ENCODE measurements at regions not wholly inside any gene's neighbourhood (a gene's known extent, or its start where the extent isn't known, plus 50 kb on each side); places are given as distances from the start of the nearest gene placed in this dataset.

DNA sequence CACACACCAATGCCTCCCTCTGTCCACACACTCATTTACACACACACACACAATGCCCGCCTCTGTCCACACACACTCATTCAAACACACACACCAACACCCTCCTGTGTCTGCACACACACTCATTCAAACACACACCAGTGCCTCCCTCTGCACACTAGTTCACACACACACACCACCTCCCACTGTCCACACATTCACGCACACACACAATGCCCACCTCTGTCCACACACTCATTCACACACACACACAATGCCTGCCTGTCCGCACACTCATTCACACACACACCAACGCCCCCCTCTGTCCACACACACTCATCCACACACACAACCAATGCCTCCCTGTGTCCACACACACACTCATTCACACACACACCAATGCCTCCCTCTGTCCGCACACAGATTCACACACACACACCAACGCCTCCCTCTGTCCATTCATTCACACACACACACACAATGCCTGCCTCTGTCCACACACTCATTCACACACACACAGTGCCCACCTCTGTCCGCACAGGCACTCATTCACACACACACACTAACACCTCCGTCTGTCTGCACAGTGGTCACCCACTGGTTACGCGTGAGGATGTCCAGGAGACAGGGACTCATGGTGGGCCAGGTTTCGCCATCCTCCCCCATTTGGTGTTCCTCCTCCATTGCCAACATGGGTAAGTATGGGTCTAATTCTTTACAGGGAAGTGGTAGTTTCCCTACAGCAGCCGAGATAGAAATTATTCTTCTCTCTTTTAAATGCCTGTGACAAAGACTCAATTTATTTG is 62.4 kb upstream of the THBS2 start (continued):
- TF ChIP-seq, protein P1, sequence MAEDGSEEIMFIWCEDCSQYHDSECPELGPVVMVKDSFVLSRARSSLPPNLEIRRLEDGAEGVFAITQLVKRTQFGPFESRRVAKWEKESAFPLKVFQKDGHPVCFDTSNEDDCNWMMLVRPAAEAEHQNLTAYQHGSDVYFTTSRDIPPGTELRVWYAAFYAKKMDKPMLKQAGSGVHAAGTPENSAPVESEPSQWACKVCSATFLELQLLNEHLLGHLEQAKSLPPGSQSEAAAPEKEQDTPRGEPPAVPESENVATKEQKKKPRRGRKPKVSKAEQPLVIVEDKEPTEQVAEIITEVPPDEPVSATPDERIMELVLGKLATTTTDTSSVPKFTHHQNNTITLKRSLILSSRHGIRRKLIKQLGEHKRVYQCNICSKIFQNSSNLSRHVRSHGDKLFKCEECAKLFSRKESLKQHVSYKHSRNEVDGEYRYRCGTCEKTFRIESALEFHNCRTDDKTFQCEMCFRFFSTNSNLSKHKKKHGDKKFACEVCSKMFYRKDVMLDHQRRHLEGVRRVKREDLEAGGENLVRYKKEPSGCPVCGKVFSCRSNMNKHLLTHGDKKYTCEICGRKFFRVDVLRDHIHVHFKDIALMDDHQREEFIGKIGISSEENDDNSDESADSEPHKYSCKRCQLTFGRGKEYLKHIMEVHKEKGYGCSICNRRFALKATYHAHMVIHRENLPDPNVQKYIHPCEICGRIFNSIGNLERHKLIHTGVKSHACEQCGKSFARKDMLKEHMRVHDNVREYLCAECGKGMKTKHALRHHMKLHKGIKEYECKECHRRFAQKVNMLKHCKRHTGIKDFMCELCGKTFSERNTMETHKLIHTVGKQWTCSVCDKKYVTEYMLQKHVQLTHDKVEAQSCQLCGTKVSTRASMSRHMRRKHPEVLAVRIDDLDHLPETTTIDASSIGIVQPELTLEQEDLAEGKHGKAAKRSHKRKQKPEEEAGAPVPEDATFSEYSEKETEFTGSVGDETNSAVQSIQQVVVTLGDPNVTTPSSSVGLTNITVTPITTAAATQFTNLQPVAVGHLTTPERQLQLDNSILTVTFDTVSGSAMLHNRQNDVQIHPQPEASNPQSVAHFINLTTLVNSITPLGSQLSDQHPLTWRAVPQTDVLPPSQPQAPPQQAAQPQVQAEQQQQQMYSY (CRISPR knock-in tag; IDR thresholded peaks at IDR 0.05): no peak
- TF ChIP-seq YBX1 (IDR thresholded peaks at IDR 0.05) (no peak), YY1 (IDR thresholded peaks at IDR 0.05; ENCODE audit: low read depth, low read length) (no peak), BCL11A (IDR thresholded peaks at IDR 0.05; ENCODE audit: low read depth, low read length) (no peak), MYB (IDR thresholded peaks at IDR 0.05; ENCODE audit: borderline replicate concordance, low read depth, low read length) (no peak), ZNF384 (IDR thresholded peaks at IDR 0.05; ENCODE audit: borderline replicate concordance, low read depth, low read length) (no peak)

DNA sequence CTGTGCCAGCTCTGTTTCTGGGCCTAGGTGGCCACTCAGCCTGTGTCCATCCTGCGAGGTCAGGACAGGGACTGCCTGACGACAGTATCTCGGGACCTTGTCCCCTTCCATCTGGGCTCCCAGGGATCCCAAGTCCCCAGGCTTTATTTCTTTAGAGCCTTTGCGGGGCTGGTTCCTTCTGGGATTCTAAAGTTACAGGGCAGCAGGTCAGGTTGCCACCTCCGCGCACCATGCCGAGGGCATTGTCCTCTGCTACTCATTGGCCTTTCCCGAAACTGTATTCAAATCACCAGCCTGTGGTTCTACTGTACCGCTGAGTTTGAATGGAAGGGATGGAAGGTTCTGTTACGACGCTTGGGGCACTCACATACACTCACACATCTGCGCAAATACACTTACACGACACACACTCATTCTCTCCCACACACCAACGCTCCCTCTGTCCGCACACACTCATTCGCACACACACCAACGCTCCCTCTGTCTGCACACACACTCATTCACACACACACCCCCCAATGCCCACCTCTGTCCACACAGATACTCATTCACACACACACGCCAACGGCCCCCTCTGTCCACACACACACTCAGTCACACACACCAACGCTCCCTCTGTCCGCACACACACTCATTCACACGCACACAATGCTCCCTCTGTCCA is 59.8 kb upstream of the THBS2 start:
- Histone ChIP-seq H3K36me3 (ENCODE audit: control insufficient read depth in 2 of 2, insufficient read depth in 2 of 2, low read length in 1 of 2) (no peaks in the 10 kb centered on the region), H3K4me3 (no peak overlapping the region), H3K4me2 (ENCODE audit: control insufficient read depth, insufficient read depth) (no peak overlapping the region), H3K27ac (ENCODE audit: control insufficient read depth, insufficient read depth) (no peak overlapping the region), H3K4me1 (ENCODE audit: control insufficient read depth, insufficient read depth, low read length) (no peaks in the 10 kb centered on the region), H2AFZ (ENCODE audit: control insufficient read depth, low read depth, low read length) (no peak overlapping the region), H4K20me1 (ENCODE audit: control insufficient read depth, insufficient read depth) (no peaks in the 10 kb centered on the region), H3K9me3 (replicated peaks; ENCODE audit: control insufficient read depth, insufficient read depth, low read length) (no peaks in the 10 kb centered on the region; the same call in 2 of the 3 replicates), H3K27me3 (replicated peaks in 1 of 2; ENCODE audit: control insufficient read depth in 2 of 2, insufficient read depth in 2 of 2, low read length in 1 of 2) (no peaks in the 10 kb centered on the region), H3K79me2 (ENCODE audit: control insufficient read depth, insufficient read depth, low read length) (no peaks in the 10 kb centered on the region), H3K9ac (ENCODE audit: control insufficient read depth, insufficient read depth, low read length) (no peak overlapping the region)
- no TSS peak for BruUV-seq (replicated peaks)
- POLR2A ChIA-PET: no interaction called here
- no peak for TF ChIP-seq IKZF1 (conservative IDR thresholded peaks at IDR 0.05)
- TF ChIP-seq, protein P2, sequence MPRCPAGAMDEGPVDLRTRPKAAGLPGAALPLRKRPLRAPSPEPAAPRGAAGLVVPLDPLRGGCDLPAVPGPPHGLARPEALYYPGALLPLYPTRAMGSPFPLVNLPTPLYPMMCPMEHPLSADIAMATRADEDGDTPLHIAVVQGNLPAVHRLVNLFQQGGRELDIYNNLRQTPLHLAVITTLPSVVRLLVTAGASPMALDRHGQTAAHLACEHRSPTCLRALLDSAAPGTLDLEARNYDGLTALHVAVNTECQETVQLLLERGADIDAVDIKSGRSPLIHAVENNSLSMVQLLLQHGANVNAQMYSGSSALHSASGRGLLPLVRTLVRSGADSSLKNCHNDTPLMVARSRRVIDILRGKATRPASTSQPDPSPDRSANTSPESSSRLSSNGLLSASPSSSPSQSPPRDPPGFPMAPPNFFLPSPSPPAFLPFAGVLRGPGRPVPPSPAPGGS (IDR thresholded peaks at IDR 0.05; ENCODE audit: borderline replicate concordance, insufficient read depth, low read depth, low read length, poor library complexity, severe bottlenecking): peak; percentile 80
- in situ Hi-C loops (cut with MboI): no loop called here
- WGBS (ENCODE audit: insufficient coverage, insufficient replicate concordance, low lambda C conversion rate, missing lambda C conversion rate): 71% methylated on average over 19 of the region's 22 CpGs
- RAD21 ChIA-PET (ENCODE audit: unreplicated experiment): no interaction called here
- intact Hi-C loops (cut with micrococcal nuclease; ENCODE audit: unreplicated experiment): no loop called here
- FAIRE-seq: no peak
- SMC1A ChIA-PET (ENCODE audit: uncharacterized antibody, unreplicated experiment): no interaction called here
- CTCF ChIA-PET: no interaction called here
- no peak for ATAC-seq
- no peak for DNase-seq (ENCODE audit: low read depth, low spot score)
